ENCODE measurements at regions not wholly inside any gene's neighbourhood (a gene's known extent, or its start where the extent isn't known, plus 50 kb on each side); places are given as distances from the start of the nearest gene placed in this dataset.

GRCh38 chr20:56091628-56092234 lies 86.4 kb upstream of the CBLN4 start:
- Histone ChIP-seq H3K4me3 (ENCODE audit: low read depth in 1 of 2, low read length in 2 of 2) (no peak overlapping the region), H2AFZ (ENCODE audit: low read depth, low read length) (no peak overlapping the region), H3K27me3 (ENCODE audit: insufficient read depth, low read length, poor library complexity) (no peaks in the 10 kb centered on the region), H3K36me3 (ENCODE audit: insufficient read depth, low read length) (no peaks in the 10 kb centered on the region), H3K9ac (ENCODE audit: low read depth, low read length) (no peak overlapping the region), H4K20me1 (ENCODE audit: insufficient read depth, low read length) (no peaks in the 10 kb centered on the region), H3K4me2 (ENCODE audit: insufficient read depth, low read length) (no peak overlapping the region), H3K4me1 (ENCODE audit: insufficient read depth, low read length) (no peaks in the 10 kb centered on the region), H3K27ac (ENCODE audit: low read length) (no peak overlapping the region), H3K9me3 (ENCODE audit: insufficient read depth, low read length, severe bottlenecking) (peaks cover 8% of the 10 kb centered on the region), H3K79me2 (ENCODE audit: insufficient read depth, low read length) (no peaks in the 10 kb centered on the region)
- DNase-seq (no peak), ATAC-seq (ENCODE audit: insufficient read depth, low read depth) (no peak)
- TF ChIP-seq EZH2 (IDR thresholded peaks at IDR 0.05; ENCODE audit: borderline replicate concordance, low read depth, low read length, severe bottlenecking) (no peak), CTCF (IDR thresholded peaks at IDR 0.05; ENCODE audit: borderline replicate concordance, extremely low read depth, low read length, poor library complexity, severe bottlenecking) (no peak)

DNA sequence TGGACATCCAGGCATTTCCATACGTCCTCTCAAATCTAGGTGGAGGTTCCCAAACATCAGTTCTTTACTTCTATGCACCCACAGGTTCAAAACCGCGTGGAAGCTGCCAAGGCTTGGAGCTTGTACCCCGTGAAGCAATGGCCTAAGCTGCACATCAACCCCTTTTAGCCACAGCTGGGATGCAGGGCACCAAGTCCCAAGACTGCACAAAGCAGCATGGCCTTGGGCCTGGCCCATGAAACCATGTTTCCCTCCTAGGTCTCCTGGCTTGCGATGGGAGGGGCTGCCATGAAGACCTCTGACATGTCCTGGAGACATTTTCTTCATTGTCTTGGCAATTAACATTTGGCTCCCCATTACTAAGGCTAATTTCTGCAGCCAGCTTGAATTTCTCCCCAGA lies 88.9 kb upstream of the CBLN4 start:
- H3K27me3 ChIP-seq (ENCODE audit: insufficient read depth, low read length, poor library complexity): no peaks in the 10 kb centered on the region
- no peak overlapping the region for H3K27ac ChIP-seq (ENCODE audit: low read length)
- no peaks in the 10 kb centered on the region for H3K4me1 ChIP-seq (ENCODE audit: insufficient read depth, low read length)
- DNase-seq: no peak
- H3K79me2 ChIP-seq (ENCODE audit: insufficient read depth, low read length): no peaks in the 10 kb centered on the region
- no peak overlapping the region for H3K4me2 ChIP-seq (ENCODE audit: insufficient read depth, low read length)
- H3K36me3 ChIP-seq (ENCODE audit: insufficient read depth, low read length): no peaks in the 10 kb centered on the region
- no peak overlapping the region for H2AFZ ChIP-seq (ENCODE audit: low read depth, low read length)
- no peaks in the 10 kb centered on the region for H4K20me1 ChIP-seq (ENCODE audit: insufficient read depth, low read length)
- H3K9ac ChIP-seq (ENCODE audit: low read depth, low read length): no peak overlapping the region
- H3K4me3 ChIP-seq (ENCODE audit: low read depth in 1 of 2, low read length in 2 of 2): no peak overlapping the region
- peaks cover 8% of the 10 kb centered on the region for H3K9me3 ChIP-seq (ENCODE audit: insufficient read depth, low read length, severe bottlenecking)
- no peak for ATAC-seq (ENCODE audit: insufficient read depth, low read depth)
- no peak for TF ChIP-seq EZH2 (IDR thresholded peaks at IDR 0.05; ENCODE audit: borderline replicate concordance, low read depth, low read length, severe bottlenecking)

DNA sequence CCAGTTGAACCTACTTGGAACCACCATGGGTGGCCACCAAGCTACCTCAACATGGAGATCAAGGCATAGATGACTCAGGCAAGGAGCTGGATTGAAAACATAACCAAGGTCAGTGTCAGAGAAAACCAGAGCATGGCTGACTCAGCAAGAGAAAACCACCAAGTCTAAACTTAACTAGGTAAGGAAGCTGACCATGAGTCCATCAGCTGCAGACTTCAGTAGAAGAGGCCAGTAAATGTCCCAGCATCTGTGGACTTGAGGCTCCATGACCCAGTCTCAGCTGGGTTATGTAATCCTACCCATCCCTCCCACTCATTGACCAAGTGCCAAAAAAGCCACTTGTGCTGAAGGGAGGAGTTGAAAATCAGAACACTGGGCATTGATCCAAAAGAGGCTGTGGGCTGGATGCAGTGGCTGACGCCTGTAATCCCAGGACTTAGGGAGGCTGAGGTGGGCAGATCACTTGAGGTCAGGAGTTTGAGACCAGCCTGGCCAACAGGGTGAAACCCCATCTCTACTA lies 93.7 kb upstream of the CBLN4 start:
- ATAC-seq (ENCODE audit: insufficient read depth, low read depth) (no peak), DNase-seq (no peak)
- Histone ChIP-seq H4K20me1 (ENCODE audit: insufficient read depth, low read length) (no peaks in the 10 kb centered on the region), H3K4me2 (ENCODE audit: insufficient read depth, low read length) (no peak overlapping the region), H3K4me1 (ENCODE audit: insufficient read depth, low read length) (no peaks in the 10 kb centered on the region), H3K79me2 (ENCODE audit: insufficient read depth, low read length) (no peaks in the 10 kb centered on the region), H3K27ac (ENCODE audit: low read length) (no peak overlapping the region), H3K9me3 (ENCODE audit: insufficient read depth, low read length, severe bottlenecking) (peaks cover 4% of the 10 kb centered on the region), H3K4me3 (ENCODE audit: low read depth in 1 of 2, low read length in 2 of 2) (no peak overlapping the region), H2AFZ (ENCODE audit: low read depth, low read length) (no peak overlapping the region), H3K9ac (ENCODE audit: low read depth, low read length) (no peak overlapping the region), H3K36me3 (ENCODE audit: insufficient read depth, low read length) (no peaks in the 10 kb centered on the region), H3K27me3 (ENCODE audit: insufficient read depth, low read length, poor library complexity) (no peaks in the 10 kb centered on the region)
- TF ChIP-seq CTCF (IDR thresholded peaks at IDR 0.05; ENCODE audit: borderline replicate concordance, extremely low read depth, low read length, poor library complexity, severe bottlenecking) (no peak), EZH2 (IDR thresholded peaks at IDR 0.05; ENCODE audit: borderline replicate concordance, low read depth, low read length, severe bottlenecking) (no peak)

GRCh38 chr20:56111961-56112730 lies 106.8 kb upstream of the CBLN4 start:
- no peak for DNase-seq
- no peak overlapping the region for H3K4me2 ChIP-seq (ENCODE audit: insufficient read depth, low read length)
- no peaks in the 10 kb centered on the region for H4K20me1 ChIP-seq (ENCODE audit: insufficient read depth, low read length)
- no peak for TF ChIP-seq EZH2 (IDR thresholded peaks at IDR 0.05; ENCODE audit: borderline replicate concordance, low read depth, low read length, severe bottlenecking)
- TF ChIP-seq CTCF (IDR thresholded peaks at IDR 0.05; ENCODE audit: borderline replicate concordance, extremely low read depth, low read length, poor library complexity, severe bottlenecking): no peak
- H3K9ac ChIP-seq (ENCODE audit: low read depth, low read length): no peak overlapping the region
- no peak for ATAC-seq (ENCODE audit: insufficient read depth, low read depth)
- H3K79me2 ChIP-seq (ENCODE audit: insufficient read depth, low read length): no peaks in the 10 kb centered on the region
- no peak overlapping the region for H3K4me3 ChIP-seq (ENCODE audit: low read depth in 1 of 2, low read length in 2 of 2)
- H3K27ac ChIP-seq (ENCODE audit: low read length): no peak overlapping the region
- H3K36me3 ChIP-seq (ENCODE audit: insufficient read depth, low read length): no peaks in the 10 kb centered on the region
- no peaks in the 10 kb centered on the region for H3K27me3 ChIP-seq (ENCODE audit: insufficient read depth, low read length, poor library complexity)
- H3K9me3 ChIP-seq (ENCODE audit: insufficient read depth, low read length, severe bottlenecking): no peaks in the 10 kb centered on the region
- no peak overlapping the region for H2AFZ ChIP-seq (ENCODE audit: low read depth, low read length)
- no peaks in the 10 kb centered on the region for H3K4me1 ChIP-seq (ENCODE audit: insufficient read depth, low read length)

Measured in DND-41 (cell line).